ENCODE measurements at regions not wholly inside any gene's neighbourhood (a gene's known extent, or its start where the extent isn't known, plus 50 kb on each side); places are given as distances from the start of the nearest gene placed in this dataset.

GRCh38 chr5:87735923-87736322 is 323.2 kb upstream of the CCNH start (continued):
- TF ChIP-seq CTCF (conservative IDR thresholded peaks at IDR 0.05; ENCODE audit: low read depth in 2 of 2) (no peak), POLR2AphosphoS5 (IDR thresholded peaks at IDR 0.05; ENCODE audit: low read depth) (no peak), ZNF114 (CRISPR knock-in tag; IDR thresholded peaks at IDR 0.05) (no peak), ETS1 (IDR thresholded peaks at IDR 0.05) (no peak)

GRCh38 chr5:87733897-87734296 is 321.2 kb upstream of the CCNH start:
- H3K27ac ChIP-seq (ENCODE audit: low read depth): no peak overlapping the region
- no peaks in the 10 kb centered on the region for H3K9me3 Mint-ChIP-seq
- ATAC-seq: no peak
- H3K4me2 ChIP-seq: no peak overlapping the region
- no peak overlapping the region for H3K4me3 Mint-ChIP-seq
- H3K4me1 ChIP-seq (ENCODE audit: insufficient read depth): peaks cover 7% of the 10 kb centered on the region; the same call in 1 of the 2 replicates
- no peaks in the 10 kb centered on the region for H3K79me2 ChIP-seq (replicated peaks; ENCODE audit: insufficient read depth)
- TF ChIP-seq ZNF331 (CRISPR knock-in tag; IDR thresholded peaks at IDR 0.05; ENCODE audit: low read depth): no peak
- TF ChIP-seq CREB1 (CRISPR knock-in tag; IDR thresholded peaks at IDR 0.05; ENCODE audit: low read depth): no peak
- no peak for TF ChIP-seq NANOG (IDR thresholded peaks at IDR 0.05; ENCODE audit: borderline replicate concordance)
- no peak for TF ChIP-seq ZNF462 (CRISPR knock-in tag; IDR thresholded peaks at IDR 0.05)
- TF ChIP-seq POLR2AphosphoS5 (IDR thresholded peaks at IDR 0.05; ENCODE audit: low read depth): no peak
- H3K27me3 Mint-ChIP-seq (ENCODE audit: insufficient read depth, low read depth, poor library complexity): peaks cover 2% of the 10 kb centered on the region
- H3K9me2 ChIP-seq (ENCODE audit: insufficient read depth): no peaks in the 10 kb centered on the region
- H3F3A ChIP-seq (replicated peaks; ENCODE audit: low read depth): no peaks in the 10 kb centered on the region
- no peaks in the 10 kb centered on the region for H3K36me3 Mint-ChIP-seq (ENCODE audit: low read depth)
- no peaks in the 10 kb centered on the region for H3K27me3 ChIP-seq (ENCODE audit: insufficient read depth)
- no peak overlapping the region for H3K4me3 ChIP-seq
- H3K4me1 Mint-ChIP-seq: peaks cover 15% of the 10 kb centered on the region
- no peak for DNase-seq (ENCODE audit: low spot score)
- no peak overlapping the region for H3K27ac Mint-ChIP-seq
- H2AFZ ChIP-seq: no peak overlapping the region
- H4K20me1 ChIP-seq (replicated peaks; ENCODE audit: insufficient read depth): no peaks in the 10 kb centered on the region
- H3K36me3 ChIP-seq (ENCODE audit: insufficient read depth): no peaks in the 10 kb centered on the region

All from GM23338 (cell line).